ENCODE measurements at regions not wholly inside any gene's neighbourhood (a gene's known extent, or its start where the extent isn't known, plus 50 kb on each side); places are given as distances from the start of the nearest gene placed in this dataset. TPM values are rescaled to one million over a fixed set of nuclear protein-coding genes. Genes with fewer than 3 reads are reported as not detected.

DNA sequence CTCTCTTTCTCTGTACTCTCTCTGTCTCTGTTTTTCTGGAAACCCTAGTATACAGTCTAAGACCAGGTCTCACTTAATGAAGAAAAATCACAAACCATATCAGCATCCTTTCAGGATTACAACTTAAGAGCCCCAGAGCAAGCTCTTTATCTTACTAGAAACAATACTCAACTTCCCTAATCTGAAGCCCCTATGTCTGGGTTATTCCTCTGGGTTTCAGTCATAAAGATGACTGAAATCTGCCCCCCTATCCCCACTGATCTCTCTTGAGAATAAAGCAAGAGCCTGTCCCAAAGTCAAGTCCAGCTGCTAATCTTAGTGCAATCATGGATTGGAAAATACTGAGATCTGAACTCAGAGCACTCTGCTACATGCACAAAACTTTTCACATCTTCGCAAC lies 53.9 kb upstream of the PICALM start:
- H3K4me3 ChIP-seq (ENCODE audit: low read depth, low read length) = no peak overlapping the region
- TF ChIP-seq, protein P1, sequence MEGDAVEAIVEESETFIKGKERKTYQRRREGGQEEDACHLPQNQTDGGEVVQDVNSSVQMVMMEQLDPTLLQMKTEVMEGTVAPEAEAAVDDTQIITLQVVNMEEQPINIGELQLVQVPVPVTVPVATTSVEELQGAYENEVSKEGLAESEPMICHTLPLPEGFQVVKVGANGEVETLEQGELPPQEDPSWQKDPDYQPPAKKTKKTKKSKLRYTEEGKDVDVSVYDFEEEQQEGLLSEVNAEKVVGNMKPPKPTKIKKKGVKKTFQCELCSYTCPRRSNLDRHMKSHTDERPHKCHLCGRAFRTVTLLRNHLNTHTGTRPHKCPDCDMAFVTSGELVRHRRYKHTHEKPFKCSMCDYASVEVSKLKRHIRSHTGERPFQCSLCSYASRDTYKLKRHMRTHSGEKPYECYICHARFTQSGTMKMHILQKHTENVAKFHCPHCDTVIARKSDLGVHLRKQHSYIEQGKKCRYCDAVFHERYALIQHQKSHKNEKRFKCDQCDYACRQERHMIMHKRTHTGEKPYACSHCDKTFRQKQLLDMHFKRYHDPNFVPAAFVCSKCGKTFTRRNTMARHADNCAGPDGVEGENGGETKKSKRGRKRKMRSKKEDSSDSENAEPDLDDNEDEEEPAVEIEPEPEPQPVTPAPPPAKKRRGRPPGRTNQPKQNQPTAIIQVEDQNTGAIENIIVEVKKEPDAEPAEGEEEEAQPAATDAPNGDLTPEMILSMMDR (IDR thresholded peaks at IDR 0.05; ENCODE audit: insufficient read depth, low read depth, low read length) = no peak
- no peak for DNase-seq (ENCODE audit: low read depth)

DNA sequence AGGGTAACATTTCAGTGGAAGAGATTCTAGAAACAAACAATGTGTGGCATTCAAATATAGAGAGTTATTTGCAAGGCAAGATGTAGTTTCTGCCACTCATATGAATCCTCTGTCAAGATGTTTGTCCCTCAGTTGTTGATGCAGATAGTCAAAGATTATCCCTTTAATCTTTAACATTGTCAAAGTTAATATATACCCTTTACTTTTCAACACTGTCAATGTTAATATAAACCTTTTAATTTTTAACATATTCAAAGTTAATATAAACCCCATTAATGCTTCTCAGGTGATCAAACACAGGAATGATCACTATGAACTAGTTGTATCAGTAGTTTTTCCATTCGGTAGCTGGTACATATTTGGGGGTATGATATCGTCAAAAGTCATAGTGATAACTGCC lies 51.9 kb upstream of the PICALM start:
- DNase-seq (ENCODE audit: low read depth) = no peak
- TF ChIP-seq, protein P1 (IDR thresholded peaks at IDR 0.05; ENCODE audit: insufficient read depth, low read depth, low read length) = no peak
- H3K4me3 ChIP-seq (ENCODE audit: low read depth, low read length) = no peak overlapping the region

DNA sequence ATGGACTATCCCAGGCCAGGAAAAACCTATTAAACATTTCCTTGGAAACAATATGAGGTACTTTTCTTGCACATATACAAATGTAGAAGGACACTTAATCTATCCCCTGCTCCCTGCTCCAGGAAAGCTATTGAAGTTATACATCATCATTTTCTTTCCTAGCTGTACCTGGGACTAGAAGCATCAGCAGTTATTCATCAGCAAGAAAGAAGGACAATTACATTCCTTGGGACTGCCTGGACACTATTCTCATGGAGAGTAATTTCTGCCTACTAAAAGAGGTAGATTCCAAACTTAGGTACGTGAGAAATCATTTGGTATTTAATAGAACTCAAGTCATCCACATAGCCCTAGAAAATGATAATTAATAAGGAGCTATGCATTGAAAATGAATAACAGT lies 51.0 kb upstream of the PICALM start:
- no peak overlapping the region for H3K4me3 ChIP-seq (ENCODE audit: low read depth, low read length)
- TF ChIP-seq, protein P1 (IDR thresholded peaks at IDR 0.05; ENCODE audit: insufficient read depth, low read depth, low read length) = no peak
- no peak for DNase-seq (ENCODE audit: low read depth)

DNA sequence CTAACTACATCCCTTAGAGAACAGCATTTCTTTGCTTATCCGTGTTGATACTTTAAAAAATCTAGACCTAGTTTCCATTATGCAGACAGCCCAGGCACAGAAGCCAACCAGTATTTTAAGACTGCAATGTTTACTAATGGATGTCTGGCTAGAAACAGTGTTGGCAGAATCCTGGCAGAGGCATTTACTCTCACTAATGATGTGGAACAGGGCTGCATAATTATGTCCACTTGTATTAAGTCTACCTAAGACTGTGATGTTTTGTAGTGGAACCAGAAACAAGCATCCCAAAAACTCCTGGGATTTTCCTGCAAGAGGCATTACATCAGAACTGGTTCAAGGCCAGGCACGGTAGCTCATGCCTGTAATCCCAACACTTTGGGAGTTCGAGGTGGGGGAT lies 50.2 kb upstream of the PICALM start:
- TF ChIP-seq, protein P1 (IDR thresholded peaks at IDR 0.05; ENCODE audit: insufficient read depth, low read depth, low read length) = no peak
- H3K4me3 ChIP-seq (ENCODE audit: low read depth, low read length) = no peak overlapping the region
- DNase-seq (ENCODE audit: low read depth) = no peak

Small RNA genes in the stretch of these regions (small RNA-seq; reads per million reads assigned to genes)
- not detected for gene RNU6-560P
